ENCODE measurements at regions not wholly inside any gene's neighbourhood (a gene's known extent, or its start where the extent isn't known, plus 50 kb on each side); places are given as distances from the start of the nearest gene placed in this dataset.

GRCh38 chr4:66899422-66900065 lies 645.8 kb downstream of the CENPC start:
- TF ChIP-seq POLR2A (IDR thresholded peaks at IDR 0.05) = no peak
- TF ChIP-seq, protein P1, sequence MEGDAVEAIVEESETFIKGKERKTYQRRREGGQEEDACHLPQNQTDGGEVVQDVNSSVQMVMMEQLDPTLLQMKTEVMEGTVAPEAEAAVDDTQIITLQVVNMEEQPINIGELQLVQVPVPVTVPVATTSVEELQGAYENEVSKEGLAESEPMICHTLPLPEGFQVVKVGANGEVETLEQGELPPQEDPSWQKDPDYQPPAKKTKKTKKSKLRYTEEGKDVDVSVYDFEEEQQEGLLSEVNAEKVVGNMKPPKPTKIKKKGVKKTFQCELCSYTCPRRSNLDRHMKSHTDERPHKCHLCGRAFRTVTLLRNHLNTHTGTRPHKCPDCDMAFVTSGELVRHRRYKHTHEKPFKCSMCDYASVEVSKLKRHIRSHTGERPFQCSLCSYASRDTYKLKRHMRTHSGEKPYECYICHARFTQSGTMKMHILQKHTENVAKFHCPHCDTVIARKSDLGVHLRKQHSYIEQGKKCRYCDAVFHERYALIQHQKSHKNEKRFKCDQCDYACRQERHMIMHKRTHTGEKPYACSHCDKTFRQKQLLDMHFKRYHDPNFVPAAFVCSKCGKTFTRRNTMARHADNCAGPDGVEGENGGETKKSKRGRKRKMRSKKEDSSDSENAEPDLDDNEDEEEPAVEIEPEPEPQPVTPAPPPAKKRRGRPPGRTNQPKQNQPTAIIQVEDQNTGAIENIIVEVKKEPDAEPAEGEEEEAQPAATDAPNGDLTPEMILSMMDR (IDR thresholded peaks at IDR 0.05) = no peak

All from uterus (tissue), 2 donors.